ENCODE measurements at regions not wholly inside any gene's neighbourhood (a gene's known extent, or its start where the extent isn't known, plus 50 kb on each side); places are given as distances from the start of the nearest gene placed in this dataset.

DNA sequence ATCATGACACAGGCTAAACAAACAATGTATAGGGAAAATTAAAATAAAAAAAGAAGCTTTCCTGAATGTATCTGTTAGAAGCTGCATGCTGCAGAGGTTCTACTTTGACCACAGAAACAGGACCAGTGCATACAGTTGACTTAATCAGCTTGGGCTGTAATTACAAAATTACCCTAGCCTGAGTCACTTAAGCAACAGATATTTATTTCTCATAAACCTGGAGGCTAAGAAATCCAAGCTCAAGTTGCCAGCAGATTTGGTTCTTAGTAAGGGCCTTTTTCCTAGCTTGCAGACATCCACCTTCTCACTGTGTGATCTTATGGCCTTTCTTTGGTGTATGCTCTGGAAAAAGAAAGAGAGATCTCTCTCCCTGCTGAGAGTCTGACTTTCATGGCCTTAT lies 946.5 kb upstream of the RAG2 start:
- TF ChIP-seq, protein P1, sequence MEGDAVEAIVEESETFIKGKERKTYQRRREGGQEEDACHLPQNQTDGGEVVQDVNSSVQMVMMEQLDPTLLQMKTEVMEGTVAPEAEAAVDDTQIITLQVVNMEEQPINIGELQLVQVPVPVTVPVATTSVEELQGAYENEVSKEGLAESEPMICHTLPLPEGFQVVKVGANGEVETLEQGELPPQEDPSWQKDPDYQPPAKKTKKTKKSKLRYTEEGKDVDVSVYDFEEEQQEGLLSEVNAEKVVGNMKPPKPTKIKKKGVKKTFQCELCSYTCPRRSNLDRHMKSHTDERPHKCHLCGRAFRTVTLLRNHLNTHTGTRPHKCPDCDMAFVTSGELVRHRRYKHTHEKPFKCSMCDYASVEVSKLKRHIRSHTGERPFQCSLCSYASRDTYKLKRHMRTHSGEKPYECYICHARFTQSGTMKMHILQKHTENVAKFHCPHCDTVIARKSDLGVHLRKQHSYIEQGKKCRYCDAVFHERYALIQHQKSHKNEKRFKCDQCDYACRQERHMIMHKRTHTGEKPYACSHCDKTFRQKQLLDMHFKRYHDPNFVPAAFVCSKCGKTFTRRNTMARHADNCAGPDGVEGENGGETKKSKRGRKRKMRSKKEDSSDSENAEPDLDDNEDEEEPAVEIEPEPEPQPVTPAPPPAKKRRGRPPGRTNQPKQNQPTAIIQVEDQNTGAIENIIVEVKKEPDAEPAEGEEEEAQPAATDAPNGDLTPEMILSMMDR (IDR thresholded peaks at IDR 0.05): no peak
- H3K4me1 Mint-ChIP-seq (ENCODE audit: low read depth): no peaks in the 10 kb centered on the region
- no peak for DNase-seq (ENCODE audit: low spot score)
- H3K27ac Mint-ChIP-seq (ENCODE audit: unreplicated experiment): no peak overlapping the region
- no peaks in the 10 kb centered on the region for H3K27me3 Mint-ChIP-seq (ENCODE audit: low read depth)
- H3K9me3 Mint-ChIP-seq (ENCODE audit: low read depth): peaks cover 4% of the 10 kb centered on the region
- no peaks in the 10 kb centered on the region for H3K36me3 Mint-ChIP-seq (ENCODE audit: low read depth)
- no peak overlapping the region for H3K4me3 Mint-ChIP-seq (ENCODE audit: unreplicated experiment)

DNA sequence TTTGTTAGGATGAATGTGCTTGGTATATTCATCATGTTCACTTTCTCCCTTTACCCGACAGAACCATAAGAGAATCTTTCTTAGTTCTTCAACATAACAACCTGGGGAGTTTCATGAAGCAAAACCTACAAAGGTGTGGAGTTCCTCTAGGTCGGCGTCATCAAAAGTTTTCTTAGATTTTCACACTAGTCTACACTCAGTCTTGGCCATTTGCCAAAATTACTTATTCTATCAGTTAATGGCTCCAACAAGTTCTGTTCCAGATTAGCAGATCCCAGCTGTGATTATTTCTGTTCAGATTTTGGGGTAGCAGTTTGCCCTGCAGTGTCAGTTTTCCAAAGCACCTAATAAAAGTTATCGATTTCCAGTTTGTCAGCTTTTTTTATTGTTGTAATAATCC lies 935.8 kb upstream of the RAG2 start:
- H3K9me3 Mint-ChIP-seq (ENCODE audit: low read depth): peaks cover 4% of the 10 kb centered on the region
- TF ChIP-seq, protein P1 (IDR thresholded peaks at IDR 0.05): no peak
- no peaks in the 10 kb centered on the region for H3K4me1 Mint-ChIP-seq (ENCODE audit: low read depth)

DNA sequence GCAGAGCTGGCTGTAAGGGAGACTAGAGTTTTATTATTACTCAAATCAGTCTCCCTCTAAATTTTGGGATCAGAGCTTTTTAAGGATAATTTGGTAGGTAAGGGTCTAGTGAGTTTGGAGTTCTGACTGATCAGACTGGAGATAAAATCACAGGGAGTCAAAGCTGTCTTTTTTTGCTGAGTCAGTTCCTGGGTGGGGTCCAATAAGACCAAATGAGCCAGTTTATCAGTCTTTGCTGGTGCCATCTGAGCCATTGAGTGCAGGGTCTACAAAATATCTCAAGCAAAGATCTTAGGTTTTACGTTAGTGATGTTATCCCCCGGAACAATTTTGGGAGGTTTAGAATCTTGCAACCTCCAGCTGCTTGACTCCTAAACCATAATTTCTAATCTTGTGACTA lies 935.1 kb upstream of the RAG2 start:
- Mint-ChIP-seq H3K9me3 (ENCODE audit: low read depth) (peaks cover 4% of the 10 kb centered on the region), H3K4me1 (ENCODE audit: low read depth) (no peaks in the 10 kb centered on the region), H3K36me3 (ENCODE audit: low read depth) (no peaks in the 10 kb centered on the region), H3K27ac (ENCODE audit: unreplicated experiment) (no peak overlapping the region), H3K4me3 (ENCODE audit: unreplicated experiment) (no peak overlapping the region), H3K27me3 (ENCODE audit: low read depth) (no peaks in the 10 kb centered on the region)
- no peak for DNase-seq (ENCODE audit: low spot score)
- TF ChIP-seq, protein P1 (IDR thresholded peaks at IDR 0.05): no peak

More for the DNA sequence above, 935.8 kb upstream of the RAG2 start:
- peaks cover 1% of the 10 kb centered on the region for H3K36me3 Mint-ChIP-seq (ENCODE audit: low read depth)
- no peak for DNase-seq (ENCODE audit: low spot score)
- H3K4me3 Mint-ChIP-seq (ENCODE audit: unreplicated experiment): no peak overlapping the region
- no peak overlapping the region for H3K27ac Mint-ChIP-seq (ENCODE audit: unreplicated experiment)
- no peaks in the 10 kb centered on the region for H3K27me3 Mint-ChIP-seq (ENCODE audit: low read depth)

DNA sequence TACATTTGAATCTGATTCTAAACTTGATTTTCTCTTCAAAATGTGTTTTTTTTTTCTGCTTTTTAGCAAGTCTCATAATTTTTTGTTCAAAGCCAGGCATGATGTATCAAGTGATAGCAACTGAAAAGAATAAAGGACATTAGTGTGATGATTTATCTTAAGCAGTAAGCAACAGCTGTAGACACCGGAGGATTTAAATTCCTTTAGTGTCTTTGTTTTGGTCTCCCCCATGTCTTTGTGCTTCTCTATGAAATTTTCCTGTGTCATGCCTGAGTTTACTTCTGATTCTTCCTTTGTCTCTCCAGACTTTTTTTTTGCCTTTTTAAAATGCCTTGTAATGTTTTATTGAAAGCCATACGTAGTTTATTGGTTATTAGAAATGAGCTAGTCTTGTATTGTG lies 934.2 kb upstream of the RAG2 start:
- no peak for DNase-seq (ENCODE audit: low spot score)
- H3K36me3 Mint-ChIP-seq (ENCODE audit: low read depth): no peaks in the 10 kb centered on the region
- H3K27me3 Mint-ChIP-seq (ENCODE audit: low read depth): no peaks in the 10 kb centered on the region
- no peak overlapping the region for H3K4me3 Mint-ChIP-seq (ENCODE audit: unreplicated experiment)
- no peak overlapping the region for H3K27ac Mint-ChIP-seq (ENCODE audit: unreplicated experiment)
- no peaks in the 10 kb centered on the region for H3K4me1 Mint-ChIP-seq (ENCODE audit: low read depth)
- H3K9me3 Mint-ChIP-seq (ENCODE audit: low read depth): peaks cover 4% of the 10 kb centered on the region
- TF ChIP-seq, protein P1 (IDR thresholded peaks at IDR 0.05): no peak

DNA sequence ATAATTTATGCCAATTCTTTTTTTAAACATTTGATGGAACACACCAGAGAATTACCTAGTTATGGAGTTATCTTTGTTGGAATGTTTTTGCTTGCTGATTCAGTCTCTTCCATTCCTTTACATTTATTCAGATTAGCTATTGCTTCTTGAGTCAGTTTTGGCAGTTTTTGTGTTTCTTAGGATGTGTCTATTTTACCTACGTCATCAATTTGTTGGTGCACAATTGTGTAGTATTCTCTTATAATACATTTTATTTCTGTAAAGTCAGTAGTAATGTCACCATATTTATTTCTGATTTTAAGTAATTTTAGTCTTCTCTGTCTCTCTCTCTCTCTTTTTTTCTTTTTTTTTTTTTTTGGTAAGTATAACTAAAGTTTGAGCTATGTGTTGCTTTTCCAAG lies 929.5 kb upstream of the RAG2 start:
- TF ChIP-seq, protein P1 (IDR thresholded peaks at IDR 0.05): no peak
- Mint-ChIP-seq H3K4me3 (ENCODE audit: unreplicated experiment) (no peak overlapping the region), H3K36me3 (ENCODE audit: low read depth) (no peaks in the 10 kb centered on the region), H3K9me3 (ENCODE audit: low read depth) (peaks cover 7% of the 10 kb centered on the region), H3K27me3 (ENCODE audit: low read depth) (no peaks in the 10 kb centered on the region), H3K4me1 (ENCODE audit: low read depth) (no peaks in the 10 kb centered on the region), H3K27ac (ENCODE audit: unreplicated experiment) (no peak overlapping the region)
- DNase-seq (ENCODE audit: low spot score): no peak

All from chondrocyte (in vitro differentiated cells).